RWPE2 (cell line): ENCODE measurements at regions not wholly inside any gene's neighbourhood (a gene's known extent, or its start where the extent isn't known, plus 50 kb on each side); places are given as distances from the start of the nearest gene placed in this dataset.
"Not testable (repeated sequence)": the region's sequence is repeated elsewhere in the genome, so short reads cannot be mapped to it uniquely, and the experiment has no call there.

ENCODE experiments used
- ATAC-seq: fragments of 200-7000 bp; cut with Tn5 transposase; 3 replicates; pipeline ENCODE4 v1.9.1; 2021; ENCODE audit warnings: low read depth
- DNase-seq: peaks from one replicate; pipeline ENCODE4 v3.0.0-alpha.2; 2020; ENCODE audit warnings: low spot score
- H3K27ac ChIP-seq: fragments of 450-650 bp; 2 replicates; pipeline ENCODE4 v1.5.1; 2017; ENCODE audit warnings: mild to moderate bottlenecking; ENCODE audit not compliant: poor library complexity, severe bottlenecking
- H3K27me3 ChIP-seq: fragments of 250-450 bp; sonication (Bioruptor Pico); 2 replicates; pipeline ENCODE4 v1.5.1; 2021; ENCODE audit warnings: mild to moderate bottlenecking, moderate library complexity; ENCODE audit not compliant: insufficient read depth, poor library complexity, severe bottlenecking
- H3K36me3 ChIP-seq: fragments of 250-450 bp; sonication (Bioruptor Pico); 2 replicates; pipeline ENCODE4 v1.5.1; 2020; ENCODE audit warnings: low read depth, mild to moderate bottlenecking, moderate library complexity
- H3K4me1 ChIP-seq: fragments of 250-450 bp; sonication (Bioruptor Pico); 2 replicates; pipeline ENCODE4 v1.5.1; 2021; ENCODE audit warnings: mild to moderate bottlenecking, moderate library complexity; ENCODE audit not compliant: insufficient read depth, poor library complexity, severe bottlenecking
- H3K4me3 ChIP-seq: fragments of 250-450 bp; sonication (Bioruptor Pico); 2 replicates; pipeline ENCODE4 v1.5.1; 2021; ENCODE audit warnings: mild to moderate bottlenecking, moderate library complexity; ENCODE audit not compliant: severe bottlenecking
- H3K9me3 ChIP-seq: fragments of 250-450 bp; sonication (Bioruptor Pico); 2 replicates; pipeline ENCODE4 v1.5.1; 2021; ENCODE audit warnings: mild to moderate bottlenecking, moderate library complexity; ENCODE audit not compliant: severe bottlenecking
- TF ChIP-seq, protein P1 (sequence below): fragments of 450-650 bp; IDR thresholded peaks from one replicate; pipeline ENCODE4 v1.5.1; 2017; ENCODE audit warnings: mild to moderate bottlenecking, moderate library complexity; ENCODE audit not compliant: poor library complexity, severe bottlenecking

DNA sequence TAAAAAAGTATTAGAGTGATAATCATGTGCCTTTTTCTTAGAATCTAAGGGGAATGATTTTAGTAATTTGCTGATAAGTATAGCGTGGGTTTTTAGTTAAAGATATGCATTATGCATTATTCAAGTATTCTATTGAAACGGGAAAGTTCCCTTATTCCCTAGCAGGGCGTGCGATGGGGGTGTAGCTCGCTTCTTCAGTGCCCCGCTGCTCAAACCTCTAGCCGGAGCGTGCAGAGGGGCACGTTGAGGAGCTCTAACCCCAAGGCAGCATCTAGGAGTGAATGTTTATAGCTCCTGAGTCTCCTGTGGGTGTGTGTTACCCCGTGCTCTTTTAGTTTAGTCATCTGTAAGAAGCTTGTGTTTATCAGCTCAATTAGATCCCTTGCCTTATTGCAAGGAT, 1339.5 kb upstream of the MAP3K7 start:
- no peak overlapping the region for H3K27ac ChIP-seq
- H3K27me3 ChIP-seq = peaks cover 3% of the 10 kb centered on the region
- TF ChIP-seq, protein P1, sequence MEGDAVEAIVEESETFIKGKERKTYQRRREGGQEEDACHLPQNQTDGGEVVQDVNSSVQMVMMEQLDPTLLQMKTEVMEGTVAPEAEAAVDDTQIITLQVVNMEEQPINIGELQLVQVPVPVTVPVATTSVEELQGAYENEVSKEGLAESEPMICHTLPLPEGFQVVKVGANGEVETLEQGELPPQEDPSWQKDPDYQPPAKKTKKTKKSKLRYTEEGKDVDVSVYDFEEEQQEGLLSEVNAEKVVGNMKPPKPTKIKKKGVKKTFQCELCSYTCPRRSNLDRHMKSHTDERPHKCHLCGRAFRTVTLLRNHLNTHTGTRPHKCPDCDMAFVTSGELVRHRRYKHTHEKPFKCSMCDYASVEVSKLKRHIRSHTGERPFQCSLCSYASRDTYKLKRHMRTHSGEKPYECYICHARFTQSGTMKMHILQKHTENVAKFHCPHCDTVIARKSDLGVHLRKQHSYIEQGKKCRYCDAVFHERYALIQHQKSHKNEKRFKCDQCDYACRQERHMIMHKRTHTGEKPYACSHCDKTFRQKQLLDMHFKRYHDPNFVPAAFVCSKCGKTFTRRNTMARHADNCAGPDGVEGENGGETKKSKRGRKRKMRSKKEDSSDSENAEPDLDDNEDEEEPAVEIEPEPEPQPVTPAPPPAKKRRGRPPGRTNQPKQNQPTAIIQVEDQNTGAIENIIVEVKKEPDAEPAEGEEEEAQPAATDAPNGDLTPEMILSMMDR = no peak
- no peak for ATAC-seq
- DNase-seq = no peak
- H3K9me3 ChIP-seq = no peaks in the 10 kb centered on the region
- H3K4me3 ChIP-seq = no peak overlapping the region
- no peaks in the 10 kb centered on the region for H3K4me1 ChIP-seq
- no peaks in the 10 kb centered on the region for H3K36me3 ChIP-seq

DNA sequence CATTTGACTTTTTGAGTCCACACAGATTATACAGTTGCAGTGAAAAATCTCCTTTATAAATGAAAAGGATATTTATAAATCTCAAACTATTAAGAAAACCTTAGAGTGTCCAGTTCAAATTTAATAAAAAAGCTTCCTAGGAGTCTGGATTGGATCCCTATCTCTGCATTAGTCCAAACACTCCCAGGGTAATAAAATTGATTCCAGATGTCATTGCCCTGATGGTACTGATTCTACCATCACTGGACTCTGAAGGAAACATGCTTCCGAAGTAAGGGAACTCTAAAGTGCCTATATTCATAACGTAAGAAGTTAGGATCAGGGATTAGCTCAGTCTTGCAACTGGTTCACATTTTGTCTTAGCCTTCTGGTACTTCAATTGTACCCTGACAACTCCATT, 1325.1 kb upstream of the MAP3K7 start:
- H3K36me3 ChIP-seq = no peaks in the 10 kb centered on the region

DNA sequence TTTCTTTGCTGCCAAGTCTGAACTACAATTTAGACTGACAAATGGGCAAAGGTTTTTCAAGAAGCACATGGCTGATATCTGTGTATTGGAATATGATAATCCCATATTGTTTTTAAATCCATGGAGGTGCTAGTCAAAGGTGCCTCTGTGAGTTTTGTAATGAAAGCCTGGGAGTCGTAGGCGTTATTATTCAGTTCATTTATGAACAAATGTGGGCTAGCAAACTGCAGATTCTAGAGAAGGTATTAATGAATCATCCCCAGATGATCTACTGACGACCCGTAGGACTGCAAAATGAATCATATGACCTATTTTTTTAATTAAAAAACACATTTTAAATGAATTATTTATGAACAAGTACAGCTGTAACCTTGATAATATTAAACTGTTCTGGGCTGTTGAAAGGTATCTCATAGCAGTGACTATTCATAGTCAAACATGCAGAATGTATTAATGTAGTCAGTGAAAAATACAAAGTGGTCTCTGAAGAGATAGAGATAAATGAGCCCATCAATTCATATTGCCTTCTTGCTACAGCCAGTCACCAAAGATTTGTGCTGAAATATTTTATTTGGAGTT, 1317.8 kb upstream of the MAP3K7 start:
- no peak for DNase-seq
- Histone ChIP-seq H3K27ac (no peak overlapping the region), H3K4me1 (no peaks in the 10 kb centered on the region), H3K36me3 (no peaks in the 10 kb centered on the region), H3K4me3 (no peak overlapping the region), H3K27me3 (no peaks in the 10 kb centered on the region), H3K9me3 (no peaks in the 10 kb centered on the region)
- ATAC-seq = no peak
- TF ChIP-seq, protein P1 = no peak

More for the DNA sequence above, 1325.1 kb upstream of the MAP3K7 start:
- H3K27me3 ChIP-seq = no peaks in the 10 kb centered on the region
- DNase-seq = no peak
- no peaks in the 10 kb centered on the region for H3K9me3 ChIP-seq
- no peak for ATAC-seq
- no peak overlapping the region for H3K27ac ChIP-seq
- no peaks in the 10 kb centered on the region for H3K4me1 ChIP-seq
- TF ChIP-seq, protein P1 = no peak
- H3K4me3 ChIP-seq = no peak overlapping the region

DNA sequence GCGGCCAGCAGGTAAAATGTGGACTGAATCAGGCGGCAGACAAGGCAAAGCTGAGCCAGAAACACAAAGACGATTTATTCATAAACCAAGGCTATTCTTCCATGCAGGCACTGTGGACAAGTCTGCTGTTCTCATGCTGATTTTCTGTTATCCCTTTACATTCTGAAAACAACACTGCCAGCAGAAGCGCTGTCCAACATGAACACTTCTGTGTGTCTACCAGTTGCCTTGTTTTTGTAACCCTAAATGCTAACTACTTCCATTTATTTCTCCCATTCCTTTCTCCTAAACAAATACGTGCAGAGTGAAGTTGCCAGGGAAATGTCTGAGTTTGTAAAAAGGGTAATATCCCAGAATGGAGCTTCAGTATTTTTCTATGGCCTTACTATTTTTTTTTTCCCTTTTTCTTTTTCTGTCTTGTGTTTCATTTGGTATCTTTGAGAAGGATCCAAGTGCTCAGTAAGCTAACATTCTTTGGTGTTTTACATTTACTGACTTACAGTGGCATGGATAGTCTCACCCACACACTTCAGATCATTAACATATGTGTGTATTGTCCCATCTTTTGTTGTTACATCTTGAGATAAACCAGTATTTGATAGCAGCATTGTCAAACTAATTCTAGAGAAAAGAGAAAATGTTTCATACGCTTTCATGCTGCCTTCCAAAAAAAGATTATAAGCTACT, 1308.9 kb upstream of the MAP3K7 start:
- no peak for DNase-seq
- Histone ChIP-seq H3K4me3 (no peak overlapping the region), H3K27ac (no peak overlapping the region), H3K27me3 (no peaks in the 10 kb centered on the region), H3K4me1 (no peaks in the 10 kb centered on the region), H3K9me3 (no peaks in the 10 kb centered on the region), H3K36me3 (no peaks in the 10 kb centered on the region)
- TF ChIP-seq, protein P1 = no peak
- no peak for ATAC-seq

DNA sequence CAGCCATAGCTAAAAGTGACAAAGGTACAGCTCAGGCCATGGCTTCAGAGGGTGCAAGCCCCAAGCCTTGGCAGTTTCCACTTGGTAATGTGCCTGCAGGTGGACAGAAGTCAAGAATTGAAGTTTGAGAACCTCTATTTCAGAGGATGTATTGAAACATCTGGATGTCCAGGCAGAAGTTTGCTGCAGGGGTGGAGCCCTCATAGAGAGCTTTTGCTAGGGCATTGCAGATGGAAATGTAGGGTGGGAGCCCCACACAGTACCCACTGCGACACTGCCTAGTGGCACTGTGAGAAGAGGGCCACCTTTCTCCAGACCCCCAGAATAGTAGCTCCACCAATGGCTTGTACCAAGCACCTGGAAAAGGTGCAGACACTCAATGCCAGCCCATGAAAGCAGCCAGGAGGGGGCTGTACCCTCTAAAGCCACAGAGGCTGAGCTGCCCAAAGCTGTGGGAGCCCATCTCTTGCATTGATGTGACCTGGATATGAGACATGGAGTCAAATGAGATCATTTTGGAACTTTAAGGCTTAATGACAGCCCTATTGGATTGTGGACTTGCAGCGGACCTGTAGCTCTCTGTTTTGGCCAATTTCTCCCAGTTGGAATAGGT, 1299.4 kb upstream of the MAP3K7 start:
- DNase-seq (no peak), ATAC-seq (no peak)
- TF ChIP-seq, protein P1 = no peak
- H3K36me3 ChIP-seq = no peaks in the 10 kb centered on the region
- no peaks in the 10 kb centered on the region for H3K27me3 ChIP-seq
- H3K4me3 ChIP-seq = no peak overlapping the region
- no peaks in the 10 kb centered on the region for H3K9me3 ChIP-seq
- H3K27ac ChIP-seq = no peak overlapping the region
- no peaks in the 10 kb centered on the region for H3K4me1 ChIP-seq

DNA sequence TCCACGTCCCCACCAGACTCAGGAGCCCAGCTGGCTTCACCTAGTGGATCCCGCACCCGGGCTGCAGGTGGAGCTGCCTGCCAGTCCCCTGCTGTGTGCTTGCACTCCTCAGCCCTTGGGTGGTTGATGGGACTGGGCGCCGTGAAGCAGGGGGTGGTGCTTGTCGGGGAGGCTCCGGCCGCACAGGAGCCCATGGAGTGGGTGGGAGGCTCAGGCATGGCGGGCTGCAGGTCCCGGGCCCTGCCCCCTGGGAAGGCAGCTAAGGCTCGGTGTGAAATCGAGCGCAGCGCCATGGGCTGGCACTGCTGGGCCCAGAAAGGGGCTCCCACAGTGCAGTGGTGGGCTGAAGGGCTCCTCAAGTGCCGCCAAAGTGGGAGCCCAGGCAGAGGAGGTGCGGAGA, 1294.9 kb upstream of the MAP3K7 start:
- not testable (repeated sequence) for H3K9me3 ChIP-seq, H3K27me3 ChIP-seq, H3K4me1 ChIP-seq, H3K36me3 ChIP-seq, ATAC-seq, H3K27ac ChIP-seq, H3K4me3 ChIP-seq, DNase-seq
